Naive thymus-derived CD4-positive, alpha-beta T cell (primary cell): ENCODE measurements at regions not wholly inside any gene's neighbourhood (a gene's known extent, or its start where the extent isn't known, plus 50 kb on each side); places are given as distances from the start of the nearest gene placed in this dataset.

ENCODE experiments used
- ATAC-seq: fragments of 150-1000 bp; cut with Tn5 transposase; 2 replicates; pipeline ENCODE4 v1.10.0; 2021; ENCODE audit warnings: mild to moderate bottlenecking, moderate library complexity
- CTCF ChIA-PET: fragments of 350-600 bp; sonication (Branson Sonifier 250); formaldehyde crosslinking; loops from one replicate; lab custom pipeline; 2021; ENCODE audit warnings: antibody characterized with exemption; lab: Charles Lee
- POLR2A ChIA-PET: fragments of 350-600 bp; sonication (Branson Sonifier 250); formaldehyde crosslinking; loops from one replicate; lab custom pipeline; 2021; ENCODE audit warnings: antibody characterized with exemption, inconsistent platforms; lab: Charles Lee
- DNase-seq, 9 donors: peaks; one replicate each; pipeline versions ENCODE4 v3.0.0 to v3.0.0-alpha.2; 2020 to 2022; ENCODE audit warnings: mixed read lengths in 1 of 9
- H3K27ac ChIP-seq: one replicate; pipeline ENCODE4 v1.7.0; 2013; ENCODE audit warnings: mild to moderate bottlenecking, low read depth, low read length, moderate library complexity
- H3K27me3 ChIP-seq, 2 donors: one replicate each; pipeline ENCODE4 v1.7.0; 2013; ENCODE audit warnings: low read length in 2 of 2, mild to moderate bottlenecking in 2 of 2, moderate library complexity in 2 of 2; ENCODE audit not compliant: control insufficient read depth in 2 of 2, insufficient read depth in 2 of 2
- H3K36me3 ChIP-seq, 3 experiments: 1 replicate in 2 of 3; 2 replicates in 1 of 3; pipeline ENCODE4 v1.7.0; 2013; ENCODE audit warnings: low read length in 3 of 3, mild to moderate bottlenecking in 3 of 3, moderate library complexity in 1 of 3; ENCODE audit not compliant: insufficient read depth in 3 of 3, control insufficient read depth in 2 of 3
- H3K4me1 ChIP-seq, 2 donors: one replicate each; pipeline ENCODE4 v1.7.0; 2013; ENCODE audit warnings: low read length in 2 of 2, mild to moderate bottlenecking in 2 of 2, moderate library complexity in 1 of 2; ENCODE audit not compliant: control insufficient read depth in 2 of 2, insufficient read depth in 2 of 2
- H3K4me3 ChIP-seq: 2 replicates; pipeline ENCODE4 v1.7.0; 2013; ENCODE audit warnings: mild to moderate bottlenecking, low read length
- H3K9me3 ChIP-seq, 3 experiments: 1 replicate in 2 of 3; 2 replicates in 1 of 3; pipeline ENCODE4 v1.7.0; 2013; ENCODE audit warnings: low read length in 3 of 3; ENCODE audit not compliant: control insufficient read depth in 2 of 3
- H3K27ac Mint-ChIP-seq, 9 donors: one replicate each; pipeline ENCODE4 v1.8.0; 2020 to 2022; ENCODE audit warnings: mixed read lengths in 9 of 9, mild to moderate bottlenecking in 8 of 9, moderate library complexity in 5 of 9, inconsistent platforms in 2 of 9
- H3K27me3 Mint-ChIP-seq, 5 donors: one replicate each; pipeline ENCODE4 v1.8.0; 2021 to 2022; ENCODE audit warnings: mixed read lengths in 5 of 5, mild to moderate bottlenecking in 1 of 5
- H3K36me3 Mint-ChIP-seq, 5 donors: one replicate each; pipeline ENCODE4 v1.8.0; 2020 to 2022; ENCODE audit warnings: mixed read lengths in 5 of 5, mild to moderate bottlenecking in 3 of 5, inconsistent platforms in 1 of 5
- H3K4me1 Mint-ChIP-seq, 7 donors: one replicate each; pipeline ENCODE4 v1.8.0; 2020 to 2022; ENCODE audit warnings: mixed read lengths in 7 of 7, mild to moderate bottlenecking in 3 of 7, inconsistent platforms in 1 of 7
- H3K4me3 Mint-ChIP-seq, 10 donors: one replicate each; pipeline ENCODE4 v1.8.0; 2020 to 2022; ENCODE audit warnings: mild to moderate bottlenecking in 10 of 10, mixed read lengths in 10 of 10, moderate library complexity in 6 of 10, inconsistent platforms in 2 of 10
- H3K9me3 Mint-ChIP-seq, 11 donors: one replicate each; pipeline ENCODE4 v1.8.0; 2020 to 2022; ENCODE audit warnings: mixed read lengths in 11 of 11, mild to moderate bottlenecking in 4 of 11, inconsistent platforms in 1 of 11, moderate library complexity in 1 of 11
- intact Hi-C, 2 donors: fragments of 100-400 bp; cut with micrococcal nuclease; formaldehyde crosslinking; loops; one replicate each; pipeline ENCODE4 v1.15.1; 2023

DNA sequence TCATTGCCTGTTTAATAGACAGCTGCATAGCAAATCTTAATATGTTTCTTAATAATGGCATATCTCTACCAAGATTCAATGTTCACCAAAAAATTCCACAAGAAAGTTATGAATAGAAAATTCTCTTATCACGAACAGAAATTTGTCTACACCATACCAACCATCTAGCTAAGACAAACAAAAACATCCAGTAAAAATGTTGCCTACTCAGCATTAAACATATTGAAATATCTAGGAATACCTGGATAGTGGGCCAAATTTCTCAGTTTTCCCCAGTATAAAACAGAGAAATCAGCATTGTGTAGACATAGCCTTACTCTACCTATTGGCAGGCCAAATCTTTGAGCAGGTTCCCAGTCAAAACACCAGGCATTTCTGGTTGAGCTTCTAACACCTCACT, 598.6 kb downstream of the KLHL13 start:
- Histone ChIP-seq H3K9me3 (no peaks in the 10 kb centered on the region), H3K4me3 (no peak overlapping the region), H3K27me3 (no peaks in the 10 kb centered on the region), H3K4me1 (no peaks in the 10 kb centered on the region), H3K36me3 (no peaks in the 10 kb centered on the region), H3K27ac (no peak overlapping the region)
- ChIA-PET CTCF (no interaction called here), POLR2A (no interaction called here)
- Mint-ChIP-seq H3K4me3 (no peak overlapping the region), H3K4me1 (no peaks in the 10 kb centered on the region), H3K9me3 (peaks cover 0 to 4% (median 0%) of the 10 kb centered on the region in 11 donors), H3K27me3 (no peaks in the 10 kb centered on the region), H3K27ac (no peak overlapping the region), H3K36me3 (no peaks in the 10 kb centered on the region)
- DNase-seq (no peak), ATAC-seq (no peak)
- intact Hi-C loops = no loop called here

DNA sequence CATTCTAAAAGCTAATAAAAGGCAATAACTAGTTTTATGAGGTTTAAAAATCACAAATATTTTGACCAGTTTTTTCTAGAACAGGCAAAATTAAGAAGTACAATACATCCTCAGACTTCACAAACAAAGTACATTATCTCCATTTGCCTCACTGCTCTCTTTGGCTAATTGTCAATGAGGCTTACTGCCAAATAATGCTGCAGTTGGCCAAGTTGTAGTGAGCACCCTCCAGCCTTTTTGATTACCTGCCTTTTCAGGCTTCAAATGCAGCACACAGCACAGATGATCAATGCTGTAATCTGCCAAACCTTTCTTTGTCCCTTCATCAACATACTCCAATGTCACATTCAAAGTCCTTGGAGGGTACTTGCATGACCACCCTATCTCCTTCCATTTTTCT, 605.2 kb downstream of the KLHL13 start:
- Histone ChIP-seq H3K36me3 (no peaks in the 10 kb centered on the region), H3K4me1 (no peaks in the 10 kb centered on the region), H3K4me3 (no peak overlapping the region), H3K27ac (no peak overlapping the region), H3K27me3 (no peaks in the 10 kb centered on the region), H3K9me3 (no peaks in the 10 kb centered on the region)
- intact Hi-C loops = no loop called here
- Mint-ChIP-seq H3K27ac (no peak overlapping the region), H3K27me3 (no peaks in the 10 kb centered on the region), H3K4me1 (no peaks in the 10 kb centered on the region), H3K9me3 (peaks cover 0 to 4% (median 0%) of the 10 kb centered on the region in 11 donors), H3K4me3 (no peak overlapping the region), H3K36me3 (no peaks in the 10 kb centered on the region)
- ChIA-PET POLR2A (no interaction called here), CTCF (no interaction called here)
- no peak for DNase-seq
- ATAC-seq = no peak

DNA sequence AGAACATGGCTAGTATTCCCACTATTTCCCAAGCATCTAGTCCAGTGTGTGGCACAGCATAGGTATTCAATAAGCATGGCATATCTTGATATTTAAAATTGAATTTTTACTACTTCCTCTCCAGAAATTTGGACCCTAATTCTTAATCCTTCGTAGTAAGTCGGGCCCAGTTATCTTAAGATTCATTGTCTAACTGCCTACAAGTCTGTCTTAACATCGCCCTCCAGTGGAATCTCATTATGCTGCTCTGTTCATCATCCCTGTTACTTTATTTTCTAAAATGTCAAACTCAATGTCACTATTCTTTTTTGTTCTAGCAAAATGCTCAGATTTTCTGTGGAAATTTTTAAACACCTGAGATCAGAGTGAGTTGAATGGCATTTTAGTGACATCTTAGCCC, 606.2 kb downstream of the KLHL13 start:
- ATAC-seq = no peak
- H3K27me3 Mint-ChIP-seq = no peaks in the 10 kb centered on the region

DNA sequence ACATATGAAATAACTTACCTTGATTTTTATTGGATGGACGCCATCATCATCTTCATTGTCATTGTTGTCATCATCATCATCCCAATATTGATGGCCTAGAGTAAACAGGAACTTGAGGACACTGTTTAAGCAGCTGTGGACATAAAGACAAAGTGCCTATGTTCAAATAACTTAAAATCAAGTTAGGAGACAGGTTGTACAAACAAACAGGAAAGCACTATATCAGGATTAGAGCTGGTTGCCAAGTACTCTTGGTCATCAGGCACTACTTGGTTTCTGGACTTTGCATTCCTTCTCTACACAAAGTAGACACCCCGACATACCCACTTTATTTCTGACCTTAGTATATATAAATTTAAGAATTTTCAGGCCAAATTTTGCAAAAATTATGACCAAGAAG, 608.6 kb downstream of the KLHL13 start:
- no peak overlapping the region for H3K4me3 Mint-ChIP-seq
- H3K4me1 Mint-ChIP-seq = no peaks in the 10 kb centered on the region
- Histone ChIP-seq H3K36me3 (no peaks in the 10 kb centered on the region), H3K27me3 (no peaks in the 10 kb centered on the region), H3K4me3 (no peak overlapping the region), H3K27ac (no peak overlapping the region), H3K9me3 (no peaks in the 10 kb centered on the region), H3K4me1 (no peaks in the 10 kb centered on the region)
- no peak for DNase-seq
- CTCF ChIA-PET = no interaction called here
- H3K9me3 Mint-ChIP-seq = peaks cover 0 to 4% (median 0%) of the 10 kb centered on the region in 11 donors
- H3K36me3 Mint-ChIP-seq = no peaks in the 10 kb centered on the region
- POLR2A ChIA-PET = no interaction called here
- intact Hi-C loops = no loop called here
- ATAC-seq = no peak
- no peak overlapping the region for H3K27ac Mint-ChIP-seq
- no peaks in the 10 kb centered on the region for H3K27me3 Mint-ChIP-seq

More for the DNA sequence above, 606.2 kb downstream of the KLHL13 start:
- Histone ChIP-seq H3K36me3 (no peaks in the 10 kb centered on the region), H3K4me1 (no peaks in the 10 kb centered on the region), H3K27ac (no peak overlapping the region), H3K9me3 (no peaks in the 10 kb centered on the region), H3K27me3 (no peaks in the 10 kb centered on the region), H3K4me3 (no peak overlapping the region)
- H3K9me3 Mint-ChIP-seq = peaks cover 0 to 4% (median 0%) of the 10 kb centered on the region in 11 donors
- H3K27ac Mint-ChIP-seq = no peak overlapping the region
- no peaks in the 10 kb centered on the region for H3K4me1 Mint-ChIP-seq
- H3K36me3 Mint-ChIP-seq = no peaks in the 10 kb centered on the region
- POLR2A ChIA-PET = no interaction called here
- no peak for DNase-seq
- CTCF ChIA-PET = no interaction called here
- H3K4me3 Mint-ChIP-seq = no peak overlapping the region
- intact Hi-C loops = no loop called here

DNA sequence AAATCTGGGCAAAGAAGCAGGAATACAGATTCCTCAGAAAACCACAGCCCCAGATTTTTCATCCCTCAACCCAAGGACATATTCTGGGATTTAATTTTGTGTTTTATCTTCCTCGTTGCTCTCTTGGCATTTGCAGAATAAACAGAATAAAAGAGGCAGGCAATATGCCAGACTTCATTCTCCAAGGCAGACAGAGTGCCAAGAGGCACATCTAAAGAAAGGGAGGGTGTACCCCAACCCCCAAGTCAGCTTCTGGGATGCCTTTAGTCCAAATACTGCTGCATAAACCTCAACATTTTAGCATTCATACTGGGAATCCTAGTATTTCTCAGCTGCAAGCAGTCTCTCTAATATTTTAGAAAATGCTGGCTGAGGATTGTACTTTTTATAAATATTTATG, 629.2 kb downstream of the KLHL13 start:
- Mint-ChIP-seq H3K4me3 (no peak overlapping the region), H3K9me3 (peaks cover 0 to 4% (median 0%) of the 10 kb centered on the region in 11 donors), H3K36me3 (no peaks in the 10 kb centered on the region), H3K27ac (no peak overlapping the region), H3K4me1 (no peaks in the 10 kb centered on the region), H3K27me3 (no peaks in the 10 kb centered on the region)
- no peak overlapping the region for H3K27ac ChIP-seq
- H3K9me3 ChIP-seq = no peaks in the 10 kb centered on the region
- no peak for ATAC-seq
- H3K4me3 ChIP-seq = no peak overlapping the region
- ChIA-PET CTCF (no interaction called here), POLR2A (no interaction called here)
- no peaks in the 10 kb centered on the region for H3K36me3 ChIP-seq
- intact Hi-C loops = no loop called here
- H3K4me1 ChIP-seq = no peaks in the 10 kb centered on the region
- DNase-seq = no peak
- no peaks in the 10 kb centered on the region for H3K27me3 ChIP-seq

DNA sequence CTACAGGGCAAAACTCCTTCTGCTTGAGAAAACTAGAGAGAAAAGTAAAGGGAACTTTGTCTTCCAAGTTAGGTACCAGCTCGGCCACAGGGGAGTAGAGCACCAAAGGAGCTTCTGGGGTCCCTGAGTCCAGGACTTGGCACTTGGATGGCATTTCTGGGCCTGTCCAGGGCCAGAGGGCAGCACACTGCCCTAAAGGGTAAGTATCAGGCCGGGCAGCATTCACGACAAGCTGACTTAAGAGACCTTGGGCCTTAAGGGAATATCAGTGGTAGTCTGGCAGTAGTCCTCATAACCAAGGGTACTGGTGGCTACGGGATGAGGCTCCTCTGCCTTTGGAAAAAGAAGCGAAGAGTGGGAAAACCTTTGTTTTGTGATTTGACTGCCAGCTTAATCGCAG, 632.7 kb downstream of the KLHL13 start:
- Mint-ChIP-seq H3K4me1 (no peaks in the 10 kb centered on the region), H3K27me3 (no peaks in the 10 kb centered on the region), H3K36me3 (no peaks in the 10 kb centered on the region), H3K4me3 (no peak overlapping the region), H3K9me3 (peaks cover 0 to 4% (median 0%) of the 10 kb centered on the region in 11 donors), H3K27ac (no peak overlapping the region)
- Histone ChIP-seq H3K9me3 (no peaks in the 10 kb centered on the region), H3K4me1 (no peaks in the 10 kb centered on the region), H3K27ac (no peak overlapping the region), H3K4me3 (no peak overlapping the region), H3K27me3 (no peaks in the 10 kb centered on the region), H3K36me3 (no peaks in the 10 kb centered on the region)
- intact Hi-C loops = no loop called here
- no peak for ATAC-seq
- ChIA-PET POLR2A (no interaction called here), CTCF (no interaction called here)
- no peak for DNase-seq

DNA sequence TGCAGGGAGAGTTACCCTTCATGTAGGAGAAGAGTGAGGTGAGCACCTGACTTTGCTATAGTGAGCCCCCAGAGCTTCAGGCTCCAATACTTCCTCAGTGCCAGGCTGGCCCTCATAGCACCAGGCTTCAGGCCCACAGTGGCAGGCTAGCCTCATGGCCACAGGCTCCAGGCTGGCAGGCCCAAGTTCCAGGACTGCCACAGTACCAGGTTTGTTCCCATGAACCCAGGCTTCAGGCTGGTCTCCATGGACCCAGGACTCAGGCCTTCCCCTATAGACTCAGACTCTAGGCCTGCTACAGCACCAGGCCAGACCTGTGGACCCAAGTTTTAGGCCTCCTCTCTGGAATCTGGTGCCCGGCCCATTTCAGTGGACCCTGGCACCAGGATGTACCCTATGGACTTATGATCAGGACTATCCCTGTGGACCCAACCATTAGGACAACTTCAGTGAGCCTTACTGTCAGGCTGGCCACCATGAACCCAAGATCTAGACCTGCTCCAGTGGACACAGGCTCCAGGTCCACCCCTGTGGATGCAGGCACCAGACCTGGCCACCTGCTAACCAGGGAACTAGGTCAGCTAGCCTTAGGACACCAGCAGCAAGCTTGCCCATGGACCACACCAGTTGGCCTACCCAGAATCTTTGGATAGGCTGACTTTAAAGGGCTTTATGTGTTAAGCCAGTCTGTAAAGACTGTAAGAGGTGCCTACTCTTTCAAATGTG, 658.2 kb downstream of the KLHL13 start:
- Histone ChIP-seq H3K27me3 (no peaks in the 10 kb centered on the region), H3K27ac (no peak overlapping the region), H3K4me3 (no peak overlapping the region), H3K9me3 (no peaks in the 10 kb centered on the region), H3K36me3 (no peaks in the 10 kb centered on the region), H3K4me1 (no peaks in the 10 kb centered on the region)
- Mint-ChIP-seq H3K27ac (no peak overlapping the region), H3K27me3 (no peaks in the 10 kb centered on the region), H3K9me3 (peaks cover 0 to 19% (median 0%) of the 10 kb centered on the region in 11 donors), H3K4me1 (no peaks in the 10 kb centered on the region), H3K36me3 (no peaks in the 10 kb centered on the region), H3K4me3 (no peak overlapping the region)
- ATAC-seq = no peak
- ChIA-PET CTCF (no interaction called here), POLR2A (no interaction called here)
- no peak for DNase-seq
- intact Hi-C loops = no loop called here
